GM23338 (cell line): ENCODE measurements at regions not wholly inside any gene's neighbourhood (a gene's known extent, or its start where the extent isn't known, plus 50 kb on each side); places are given as distances from the start of the nearest gene placed in this dataset.

Source experiments
- ATAC-seq: fragments of 200-7000 bp; cut with Tn5 transposase; 3 replicates; pipeline ENCODE4 v1.9.1; 2020
- DNase-seq: peaks from one replicate; pipeline ENCODE4 v3.0.0-alpha.2; 2015; ENCODE audit warnings: low spot score
- H2AFZ ChIP-seq: fragments of 200-600 bp; sonication (generic); 2 replicates; pipeline ENCODE4 v1.8.0; 2016; ENCODE audit warnings: antibody characterized with exemption, mild to moderate bottlenecking, moderate library complexity
- H3F3A ChIP-seq: fragments of 200-600 bp; sonication (generic); replicated peaks from 2 replicates; pipeline ENCODE4 v1.8.0; 2017; ENCODE audit warnings: antibody characterized with exemption, mixed run types, low read depth
- H3K27ac ChIP-seq: fragments of 200-600 bp; sonication (generic); 2 replicates; pipeline ENCODE4 v1.6.1; 2016; ENCODE audit warnings: low read depth
- H3K27me3 ChIP-seq: fragments of 200-600 bp; sonication (generic); 2 replicates; pipeline ENCODE4 v1.8.0; 2016; ENCODE audit warnings: mild to moderate bottlenecking, mixed run types, moderate library complexity; ENCODE audit not compliant: insufficient read depth
- H3K36me3 ChIP-seq: fragments of 200-600 bp; sonication (generic); 2 replicates; pipeline ENCODE4 v1.8.0; 2016; ENCODE audit warnings: mild to moderate bottlenecking; ENCODE audit not compliant: insufficient read depth
- H3K4me1 ChIP-seq: fragments of 200-600 bp; sonication (generic); 2 replicates; pipeline ENCODE4 v1.8.0; 2016; ENCODE audit warnings: mild to moderate bottlenecking, moderate library complexity; ENCODE audit not compliant: insufficient read depth
- H3K4me2 ChIP-seq: fragments of 200-600 bp; sonication (generic); 2 replicates; pipeline ENCODE4 v1.7.1; 2017; ENCODE audit warnings: mixed run types
- H3K4me3 ChIP-seq: fragments of 200-600 bp; sonication (generic); 2 replicates; pipeline ENCODE4 v1.6.1; 2016; ENCODE audit warnings: mixed run types
- H3K79me2 ChIP-seq: fragments of 200-600 bp; sonication (generic); replicated peaks from 2 replicates; pipeline ENCODE4 v1.8.0; 2017; ENCODE audit warnings: mild to moderate bottlenecking; ENCODE audit not compliant: insufficient read depth
- H3K9me2 ChIP-seq: fragments of 200-600 bp; sonication (generic); 2 replicates; pipeline ENCODE4 v1.8.0; 2017; ENCODE audit not compliant: insufficient read depth
- H4K20me1 ChIP-seq: fragments of 200-600 bp; sonication (generic); replicated peaks from 2 replicates; pipeline ENCODE4 v1.8.0; 2017; ENCODE audit warnings: mild to moderate bottlenecking; ENCODE audit not compliant: insufficient read depth
- H3K27ac Mint-ChIP-seq: 2 replicates; pipeline ENCODE4 v1.8.0; 2020; ENCODE audit warnings: inconsistent platforms, mild to moderate bottlenecking, moderate library complexity, mixed read lengths
- H3K27me3 Mint-ChIP-seq: 3 replicates; pipeline ENCODE4 v1.8.0; 2022; ENCODE audit warnings: low read depth, mild to moderate bottlenecking, moderate library complexity, mixed read lengths, inconsistent platforms; ENCODE audit not compliant: insufficient read depth, poor library complexity
- H3K36me3 Mint-ChIP-seq: 3 replicates; pipeline ENCODE4 v1.8.0; 2021; ENCODE audit warnings: low read depth, mild to moderate bottlenecking, inconsistent platforms, moderate library complexity, mixed read lengths
- H3K4me1 Mint-ChIP-seq: 3 replicates; pipeline ENCODE4 v1.8.0; 2020; ENCODE audit warnings: mild to moderate bottlenecking, inconsistent platforms, mixed read lengths
- H3K4me3 Mint-ChIP-seq: 3 replicates; pipeline ENCODE4 v1.8.0; 2021; ENCODE audit warnings: moderate library complexity, mild to moderate bottlenecking, inconsistent platforms, mixed read lengths
- H3K9me3 Mint-ChIP-seq: 3 replicates; pipeline ENCODE4 v1.8.0; 2020; ENCODE audit warnings: moderate library complexity, mild to moderate bottlenecking, inconsistent platforms, mixed read lengths
- CREB1 ChIP-seq: fragments of 250-450 bp; sonication (Bioruptor Pico); IDR thresholded peaks from 2 replicates; pipeline ENCODE4 v1.5.0; 2020; ENCODE audit warnings: low read depth, mild to moderate bottlenecking, moderate library complexity
- JUNB ChIP-seq: IDR thresholded peaks from one replicate; pipeline ENCODE4 v1.6.1; 2016; ENCODE audit warnings: antibody characterized with exemption; ENCODE audit not compliant: unreplicated experiment
- ZNF114 ChIP-seq: fragments of 250-450 bp; sonication (Bioruptor Pico); IDR thresholded peaks from 2 replicates; pipeline ENCODE4 v1.5.0; 2020; ENCODE audit warnings: mild to moderate bottlenecking, moderate library complexity
- ZNF331 ChIP-seq: fragments of 250-450 bp; sonication (Bioruptor Pico); IDR thresholded peaks from 2 replicates; pipeline ENCODE4 v1.5.0; 2020; ENCODE audit warnings: low read depth, mild to moderate bottlenecking, moderate library complexity
- ZNF462 ChIP-seq: fragments of 250-450 bp; sonication (Bioruptor Pico); IDR thresholded peaks from 2 replicates; pipeline ENCODE4 v1.5.0; 2020; ENCODE audit warnings: mild to moderate bottlenecking, moderate library complexity

GRCh38 chr9:129285382-129285781, 107.3 kb upstream of the IER5L start:
- no peaks in the 10 kb centered on the region for H4K20me1 ChIP-seq
- Mint-ChIP-seq H3K27me3 (peaks cover 4% of the 10 kb centered on the region), H3K4me1 (peaks cover 36% of the 10 kb centered on the region), H3K36me3 (no peaks in the 10 kb centered on the region; the same call in 2 of the 3 replicates), H3K4me3 (no peak overlapping the region), H3K9me3 (no peaks in the 10 kb centered on the region), H3K27ac (no peak overlapping the region)
- no peak overlapping the region for H3K4me2 ChIP-seq
- no peak overlapping the region for H3K27ac ChIP-seq
- H3K27me3 ChIP-seq: no peaks in the 10 kb centered on the region
- ATAC-seq (no peak), DNase-seq (no peak)
- H3F3A ChIP-seq: no peaks in the 10 kb centered on the region
- H2AFZ ChIP-seq: no peak overlapping the region
- no peaks in the 10 kb centered on the region for H3K36me3 ChIP-seq
- peaks cover 15% of the 10 kb centered on the region; the same call in 1 of the 2 replicates for H3K4me1 ChIP-seq
- no peaks in the 10 kb centered on the region for H3K9me2 ChIP-seq
- no peak for TF ChIP-seq CREB1 (CRISPR knock-in tag)
- no peak for TF ChIP-seq ZNF114 (CRISPR knock-in tag)
- TF ChIP-seq JUNB: no peak
- TF ChIP-seq ZNF462 (CRISPR knock-in tag): no peak
- no peak for TF ChIP-seq ZNF331
- no peak overlapping the region for H3K4me3 ChIP-seq
- H3K79me2 ChIP-seq: no peaks in the 10 kb centered on the region

DNA sequence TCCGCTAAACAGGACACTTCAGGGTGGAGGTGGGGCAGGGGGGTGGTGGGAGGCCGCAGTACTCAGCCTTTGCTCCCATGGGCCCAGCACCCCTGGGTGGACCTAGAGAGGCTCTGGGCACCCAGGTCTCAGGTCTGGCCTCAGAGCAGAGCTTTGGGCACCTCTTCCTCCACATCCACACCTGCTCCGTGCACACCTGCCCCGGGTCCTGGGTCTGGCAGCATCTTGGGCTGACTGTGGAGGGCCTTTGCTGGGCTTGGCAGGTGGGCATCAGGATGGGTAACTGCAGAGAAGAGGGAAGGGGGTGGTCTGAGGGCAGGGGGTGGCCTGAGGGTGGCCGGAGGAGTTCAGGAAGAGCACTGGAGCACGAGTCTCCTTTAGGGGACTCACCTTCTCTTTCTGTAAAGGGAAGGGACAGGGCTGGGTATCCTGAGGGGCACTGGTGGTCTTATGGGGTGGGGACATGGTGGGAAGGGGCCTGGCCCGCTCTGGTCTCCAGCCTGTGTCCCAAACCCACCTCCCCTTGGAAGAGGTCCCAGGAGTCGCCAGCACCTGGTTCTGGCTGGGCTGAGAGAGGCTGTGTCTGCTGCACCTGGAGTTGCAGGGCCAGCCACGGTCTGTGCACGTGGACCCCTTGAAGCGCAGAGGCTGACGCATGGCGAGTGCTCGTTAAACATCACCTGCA, 106.7 kb upstream of the IER5L start:
- no peak for TF ChIP-seq ZNF331
- Histone ChIP-seq H3K4me3 (no peak overlapping the region), H3K9me2 (no peaks in the 10 kb centered on the region), H4K20me1 (no peaks in the 10 kb centered on the region), H3K79me2 (no peaks in the 10 kb centered on the region), H3K27ac (no peak overlapping the region), H2AFZ (no peak overlapping the region), H3K4me1 (peaks cover 15% of the 10 kb centered on the region; the same call in 1 of the 2 replicates), H3K4me2 (no peak overlapping the region), H3K27me3 (no peaks in the 10 kb centered on the region), H3K36me3 (no peaks in the 10 kb centered on the region), H3F3A (no peaks in the 10 kb centered on the region)
- H3K27ac Mint-ChIP-seq: no peak overlapping the region
- H3K27me3 Mint-ChIP-seq: peaks cover 4% of the 10 kb centered on the region
- no peak for ATAC-seq
- H3K4me3 Mint-ChIP-seq: no peak overlapping the region
- no peaks in the 10 kb centered on the region for H3K9me3 Mint-ChIP-seq
- H3K4me1 Mint-ChIP-seq: peaks cover 35% of the 10 kb centered on the region
- DNase-seq: no peak
- no peaks in the 10 kb centered on the region; the same call in 2 of the 3 replicates for H3K36me3 Mint-ChIP-seq
